HCT116 (cell line): ENCODE measurements at regions not wholly inside any gene's neighbourhood (a gene's known extent, or its start where the extent isn't known, plus 50 kb on each side); places are given as distances from the start of the nearest gene placed in this dataset.

Experiments used
- CEBPB ChIP-seq: IDR thresholded peaks from 2 replicates; pipeline ENCODE4 v1.6.1; 2012; ENCODE audit warnings: low read depth
- SP1 ChIP-seq: IDR thresholded peaks from 2 replicates; pipeline ENCODE4 v1.6.1; 2012; ENCODE audit warnings: low read depth
- TF ChIP-seq, protein P1 (sequence below), 3 experiments: fragments of 200-600 bp in 1 of 3; sonication (generic) in 1 of 3; IDR thresholded peaks in 2 of 3; conservative IDR thresholded peaks in 1 of 3; 2 replicates each; pipeline ENCODE4 v1.5.1; 2012 to 2017; ENCODE audit warnings: low read depth in 2 of 3, low read length in 2 of 3, antibody characterized with exemption in 1 of 3, borderline replicate concordance in 1 of 3, control low read depth in 1 of 3, mild to moderate bottlenecking in 1 of 3, mixed read lengths in 1 of 3, mixed run types in 1 of 3, moderate library complexity in 1 of 3; ENCODE audit not compliant: insufficient read depth in 1 of 3
- TF ChIP-seq, protein P2 (sequence below): IDR thresholded peaks from 2 replicates; pipeline ENCODE4 v1.6.1; 2012

DNA sequence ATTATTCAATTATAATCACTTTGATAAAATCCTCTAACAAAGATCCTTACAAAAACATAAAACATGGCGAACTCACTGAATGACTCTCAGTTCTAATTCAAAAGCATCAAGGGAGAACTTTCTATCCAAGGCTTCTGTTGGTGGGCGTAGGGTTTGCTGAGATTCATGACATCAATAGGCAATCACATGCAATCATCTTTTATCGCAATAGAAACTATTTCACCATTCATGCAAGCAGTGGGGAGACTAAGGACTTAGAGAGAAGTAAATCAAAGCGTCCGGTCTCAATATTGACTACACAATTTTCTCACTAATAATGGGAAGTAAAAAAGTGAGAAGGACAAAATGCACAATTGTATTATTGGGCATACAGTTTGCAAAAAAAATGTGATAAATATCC lies 168.7 kb downstream of the SCG2 start:
- TF ChIP-seq CEBPB (no peak), SP1 (no peak)
- TF ChIP-seq, protein P1, sequence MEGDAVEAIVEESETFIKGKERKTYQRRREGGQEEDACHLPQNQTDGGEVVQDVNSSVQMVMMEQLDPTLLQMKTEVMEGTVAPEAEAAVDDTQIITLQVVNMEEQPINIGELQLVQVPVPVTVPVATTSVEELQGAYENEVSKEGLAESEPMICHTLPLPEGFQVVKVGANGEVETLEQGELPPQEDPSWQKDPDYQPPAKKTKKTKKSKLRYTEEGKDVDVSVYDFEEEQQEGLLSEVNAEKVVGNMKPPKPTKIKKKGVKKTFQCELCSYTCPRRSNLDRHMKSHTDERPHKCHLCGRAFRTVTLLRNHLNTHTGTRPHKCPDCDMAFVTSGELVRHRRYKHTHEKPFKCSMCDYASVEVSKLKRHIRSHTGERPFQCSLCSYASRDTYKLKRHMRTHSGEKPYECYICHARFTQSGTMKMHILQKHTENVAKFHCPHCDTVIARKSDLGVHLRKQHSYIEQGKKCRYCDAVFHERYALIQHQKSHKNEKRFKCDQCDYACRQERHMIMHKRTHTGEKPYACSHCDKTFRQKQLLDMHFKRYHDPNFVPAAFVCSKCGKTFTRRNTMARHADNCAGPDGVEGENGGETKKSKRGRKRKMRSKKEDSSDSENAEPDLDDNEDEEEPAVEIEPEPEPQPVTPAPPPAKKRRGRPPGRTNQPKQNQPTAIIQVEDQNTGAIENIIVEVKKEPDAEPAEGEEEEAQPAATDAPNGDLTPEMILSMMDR (IDR thresholded peaks at IDR 0.05 in 2 of 3, conservative IDR thresholded peaks at IDR 0.05 in 1 of 3; ENCODE audit: borderline replicate concordance in 1 of 3, insufficient read depth in 1 of 3, low read depth in 2 of 3, low read length in 2 of 3), result no peak
- TF ChIP-seq, protein P2, sequence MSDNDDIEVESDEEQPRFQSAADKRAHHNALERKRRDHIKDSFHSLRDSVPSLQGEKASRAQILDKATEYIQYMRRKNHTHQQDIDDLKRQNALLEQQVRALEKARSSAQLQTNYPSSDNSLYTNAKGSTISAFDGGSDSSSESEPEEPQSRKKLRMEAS, result no peak
